Vagina (tissue), 2 donors: ENCODE measurements at regions not wholly inside any gene's neighbourhood (a gene's known extent, or its start where the extent isn't known, plus 50 kb on each side); places are given as distances from the start of the nearest gene placed in this dataset.

Source experiments
- DNase-seq, 2 donors: peaks; one replicate each; pipeline ENCODE4 v3.0.0-alpha.2; 2017; ENCODE audit errors: extremely low spot score in 2 of 2
- H3K27ac ChIP-seq: fragments of 200-600 bp; sonication (generic); one replicate; pipeline ENCODE4 v1.5.1; 2019
- H3K27me3 ChIP-seq: fragments of 200-600 bp; sonication (generic); one replicate; pipeline ENCODE4 v1.5.1; 2019
- H3K36me3 ChIP-seq, 2 donors: fragments of 200-600 bp; sonication (generic); one replicate each; pipeline ENCODE4 v1.5.1; 2017 to 2019
- H3K4me1 ChIP-seq: fragments of 200-600 bp; sonication (generic); one replicate; pipeline ENCODE4 v1.5.1; 2019
- H3K4me3 ChIP-seq, 2 donors: fragments of 200-600 bp; sonication (generic); 1 replicate in 1 of 2; 2 replicates in 1 of 2; pipeline ENCODE4 v1.5.1; 2016 to 2019
- H3K9me3 ChIP-seq: fragments of 200-600 bp; sonication (generic); one replicate; pipeline ENCODE4 v1.5.1; 2019
- POLR2A ChIP-seq, 2 donors: fragments of 450-650 bp; IDR thresholded peaks; one replicate each; pipeline ENCODE4 v1.6.1; 2017; ENCODE audit warnings: antibody characterized with exemption in 2 of 2, mild to moderate bottlenecking in 2 of 2, moderate library complexity in 2 of 2
- POLR2AphosphoS5 ChIP-seq, 2 donors: sonication (generic); formaldehyde crosslinking; IDR thresholded peaks; one replicate each; pipeline ENCODE4 v1.9.0; 2017; ENCODE audit warnings: antibody characterized with exemption in 2 of 2, mild to moderate bottlenecking in 2 of 2, low read depth in 1 of 2; ENCODE audit not compliant: insufficient read depth in 1 of 2
- intact Hi-C: fragments of 100-400 bp; cut with DNase I; formaldehyde crosslinking; loops from one replicate; pipeline ENCODE4 v1.15.1; 2023
- TF ChIP-seq, protein P1 (sequence below), 3 experiments: fragments of 450-650 bp in 2 of 3; fragments of 200-600 bp in 1 of 3; sonication (generic) in 1 of 3; IDR thresholded peaks; one replicate each; pipeline ENCODE4 v1.5.1; 2017 to 2019; ENCODE audit warnings: antibody characterized with exemption in 3 of 3, mild to moderate bottlenecking in 2 of 3, moderate library complexity in 2 of 3

- TF ChIP-seq POLR2A (IDR thresholded peaks at IDR 0.05) (no peak), POLR2AphosphoS5 (IDR thresholded peaks at IDR 0.05; ENCODE audit: insufficient read depth in 1 of 2, low read depth in 1 of 2) (no peak)
- TF ChIP-seq, protein P1, sequence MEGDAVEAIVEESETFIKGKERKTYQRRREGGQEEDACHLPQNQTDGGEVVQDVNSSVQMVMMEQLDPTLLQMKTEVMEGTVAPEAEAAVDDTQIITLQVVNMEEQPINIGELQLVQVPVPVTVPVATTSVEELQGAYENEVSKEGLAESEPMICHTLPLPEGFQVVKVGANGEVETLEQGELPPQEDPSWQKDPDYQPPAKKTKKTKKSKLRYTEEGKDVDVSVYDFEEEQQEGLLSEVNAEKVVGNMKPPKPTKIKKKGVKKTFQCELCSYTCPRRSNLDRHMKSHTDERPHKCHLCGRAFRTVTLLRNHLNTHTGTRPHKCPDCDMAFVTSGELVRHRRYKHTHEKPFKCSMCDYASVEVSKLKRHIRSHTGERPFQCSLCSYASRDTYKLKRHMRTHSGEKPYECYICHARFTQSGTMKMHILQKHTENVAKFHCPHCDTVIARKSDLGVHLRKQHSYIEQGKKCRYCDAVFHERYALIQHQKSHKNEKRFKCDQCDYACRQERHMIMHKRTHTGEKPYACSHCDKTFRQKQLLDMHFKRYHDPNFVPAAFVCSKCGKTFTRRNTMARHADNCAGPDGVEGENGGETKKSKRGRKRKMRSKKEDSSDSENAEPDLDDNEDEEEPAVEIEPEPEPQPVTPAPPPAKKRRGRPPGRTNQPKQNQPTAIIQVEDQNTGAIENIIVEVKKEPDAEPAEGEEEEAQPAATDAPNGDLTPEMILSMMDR (IDR thresholded peaks at IDR 0.05) = no peak
- Histone ChIP-seq H3K9me3 (no peaks in the 10 kb centered on the region), H3K27me3 (no peaks in the 10 kb centered on the region), H3K4me3 (no peak overlapping the region), H3K36me3 (no peaks in the 10 kb centered on the region), H3K27ac (no peak overlapping the region), H3K4me1 (no peaks in the 10 kb centered on the region)
- intact Hi-C loops = no loop called here
- DNase-seq = peak in 1 of 2 donors; percentile 49
Observed at GRCh38 chr10:121302541-121303180, 295.6 kb downstream of the FGFR2 start.

GRCh38 chr10:121303287-121303890, 294.9 kb downstream of the FGFR2 start:
- DNase-seq = no peak
- Histone ChIP-seq H3K27me3 (no peaks in the 10 kb centered on the region), H3K36me3 (no peaks in the 10 kb centered on the region), H3K9me3 (no peaks in the 10 kb centered on the region), H3K4me3 (no peak overlapping the region), H3K4me1 (no peaks in the 10 kb centered on the region), H3K27ac (no peak overlapping the region)
- TF ChIP-seq POLR2AphosphoS5 (IDR thresholded peaks at IDR 0.05; ENCODE audit: insufficient read depth in 1 of 2, low read depth in 1 of 2) (no peak), POLR2A (IDR thresholded peaks at IDR 0.05) (no peak)
- TF ChIP-seq, protein P1 (IDR thresholded peaks at IDR 0.05) = no peak
- intact Hi-C loops = no loop called here

GRCh38 chr10:121305066-121305465, 293.2 kb downstream of the FGFR2 start:
- H3K4me1 ChIP-seq = no peaks in the 10 kb centered on the region
- H3K36me3 ChIP-seq = no peaks in the 10 kb centered on the region
- no peak overlapping the region for H3K4me3 ChIP-seq
- H3K9me3 ChIP-seq = no peaks in the 10 kb centered on the region
- no peak overlapping the region for H3K27ac ChIP-seq
- no peaks in the 10 kb centered on the region for H3K27me3 ChIP-seq
- DNase-seq = no peak
- intact Hi-C loops = no loop called here
- no peak for TF ChIP-seq POLR2A (IDR thresholded peaks at IDR 0.05)
- TF ChIP-seq POLR2AphosphoS5 (IDR thresholded peaks at IDR 0.05; ENCODE audit: insufficient read depth in 1 of 2, low read depth in 1 of 2) = no peak
- TF ChIP-seq, protein P1 (IDR thresholded peaks at IDR 0.05) = no peak

DNA sequence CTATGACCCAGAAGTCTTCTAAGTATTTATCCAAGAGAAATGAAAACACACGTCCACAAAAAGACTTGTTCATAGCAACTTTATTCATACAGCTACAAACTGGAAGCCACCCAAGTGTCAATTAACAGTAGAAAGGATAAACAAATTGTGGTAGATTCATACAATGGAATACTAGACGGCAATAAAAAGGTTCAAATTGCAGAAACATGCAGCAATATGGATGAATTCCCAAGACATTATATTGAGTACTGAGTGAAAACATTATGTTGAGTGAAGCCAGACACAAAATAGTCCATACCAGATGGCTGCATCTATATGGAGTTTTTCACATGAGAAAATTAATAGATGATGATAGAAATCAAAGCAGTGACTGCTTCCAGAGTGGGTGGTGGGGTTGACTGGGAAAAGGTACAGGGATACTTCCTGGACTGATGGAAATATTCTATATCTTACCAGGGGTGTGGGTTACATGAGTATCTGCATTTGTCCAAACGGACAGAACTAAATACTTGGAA, 292.0 kb downstream of the FGFR2 start:
- Histone ChIP-seq H3K9me3 (no peaks in the 10 kb centered on the region), H3K36me3 (no peaks in the 10 kb centered on the region), H3K4me3 (no peak overlapping the region), H3K4me1 (no peaks in the 10 kb centered on the region), H3K27me3 (no peaks in the 10 kb centered on the region), H3K27ac (no peak overlapping the region)
- intact Hi-C loops = no loop called here
- no peak for DNase-seq
- TF ChIP-seq, protein P1 (IDR thresholded peaks at IDR 0.05) = no peak
- no peak for TF ChIP-seq POLR2AphosphoS5 (IDR thresholded peaks at IDR 0.05; ENCODE audit: insufficient read depth in 1 of 2, low read depth in 1 of 2)
- no peak for TF ChIP-seq POLR2A (IDR thresholded peaks at IDR 0.05)

- no peak overlapping the region for H3K27ac ChIP-seq
- intact Hi-C loops = no loop called here
Observed at GRCh38 chr10:121307411-121307980, 290.7 kb downstream of the FGFR2 start.

More at GRCh38 chr10:121307411-121307980, 290.7 kb downstream of the FGFR2 start:
- TF ChIP-seq POLR2AphosphoS5 (IDR thresholded peaks at IDR 0.05; ENCODE audit: insufficient read depth in 1 of 2, low read depth in 1 of 2) = no peak
- no peak for TF ChIP-seq POLR2A (IDR thresholded peaks at IDR 0.05)
- TF ChIP-seq, protein P1 (IDR thresholded peaks at IDR 0.05) = no peak
- Histone ChIP-seq H3K36me3 (no peaks in the 10 kb centered on the region), H3K9me3 (no peaks in the 10 kb centered on the region), H3K27me3 (no peaks in the 10 kb centered on the region), H3K4me1 (no peaks in the 10 kb centered on the region), H3K4me3 (no peak overlapping the region)
- no peak for DNase-seq
